ELR (cell line): ENCODE measurements at regions not wholly inside any gene's neighbourhood (a gene's known extent, or its start where the extent isn't known, plus 50 kb on each side); places are given as distances from the start of the nearest gene placed in this dataset.

ENCODE experiments used
- DNase-seq: peaks from one replicate; pipeline ENCODE4 v3.0.0-alpha.2; 2015; ENCODE audit warnings: low read depth

- no peak for DNase-seq
Observed at GRCh38 chr21:39105341-39105765, 77.9 kb downstream of the PSMG1 start.

- DNase-seq: no peak
Observed at GRCh38 chr21:39104911-39105310, 78.3 kb downstream of the PSMG1 start.

GRCh38 chr21:39103689-39104088 is 79.6 kb downstream of the PSMG1 start:
- no peak for DNase-seq

GRCh38 chr21:39099859-39100258 is 83.4 kb downstream of the PSMG1 start:
- no peak for DNase-seq

- no peak for DNase-seq
Observed at GRCh38 chr21:39098696-39099200, 84.5 kb downstream of the PSMG1 start.

- no peak for DNase-seq
Observed at GRCh38 chr21:39097981-39098380, 85.3 kb downstream of the PSMG1 start.

GRCh38 chr21:39097335-39097861 is 85.9 kb downstream of the PSMG1 start:
- DNase-seq: no peak

- no peak for DNase-seq
Observed at GRCh38 chr21:39096754-39097153, 86.5 kb downstream of the PSMG1 start.

GRCh38 chr21:39095681-39096080 is 87.6 kb downstream of the PSMG1 start:
- no peak for DNase-seq

- no peak for DNase-seq
Observed at GRCh38 chr21:39094847-39095579, 88.2 kb downstream of the PSMG1 start.

GRCh38 chr21:39094087-39094780 is 89.0 kb downstream of the PSMG1 start:
- no peak for DNase-seq

GRCh38 chr21:39093526-39093925 is 89.7 kb downstream of the PSMG1 start:
- no peak for DNase-seq

- peak; percentile 83 for DNase-seq
Observed at GRCh38 chr21:39088831-39089380, 94.3 kb downstream of the PSMG1 start.

- no peak for DNase-seq
Observed at GRCh38 chr21:39088031-39088370, 95.2 kb downstream of the PSMG1 start.

GRCh38 chr21:39087238-39088030 is 95.8 kb downstream of the PSMG1 start:
- no peak for DNase-seq

GRCh38 chr21:39086547-39086946 is 96.7 kb downstream of the PSMG1 start:
- DNase-seq: no peak

GRCh38 chr21:39085843-39086405 is 97.3 kb downstream of the PSMG1 start:
- DNase-seq: no peak

GRCh38 chr21:39084979-39085729 is 98.1 kb downstream of the PSMG1 start:
- no peak for DNase-seq

GRCh38 chr21:39084073-39084472 is 99.2 kb downstream of the PSMG1 start:
- DNase-seq: no peak

GRCh38 chr21:39083377-39084008 is 99.8 kb downstream of the PSMG1 start:
- no peak for DNase-seq
